COLO829 (cell line): ENCODE measurements at regions not wholly inside any gene's neighbourhood (a gene's known extent, or its start where the extent isn't known, plus 50 kb on each side); places are given as distances from the start of the nearest gene placed in this dataset.
"Not testable (repeated sequence)": the region's sequence is repeated elsewhere in the genome, so short reads cannot be mapped to it uniquely, and the experiment has no call there.

Experiments used
- DNase-seq: peaks from one replicate; pipeline ENCODE4 v3.0.0; 2012; ENCODE audit warnings: low spot score

DNA sequence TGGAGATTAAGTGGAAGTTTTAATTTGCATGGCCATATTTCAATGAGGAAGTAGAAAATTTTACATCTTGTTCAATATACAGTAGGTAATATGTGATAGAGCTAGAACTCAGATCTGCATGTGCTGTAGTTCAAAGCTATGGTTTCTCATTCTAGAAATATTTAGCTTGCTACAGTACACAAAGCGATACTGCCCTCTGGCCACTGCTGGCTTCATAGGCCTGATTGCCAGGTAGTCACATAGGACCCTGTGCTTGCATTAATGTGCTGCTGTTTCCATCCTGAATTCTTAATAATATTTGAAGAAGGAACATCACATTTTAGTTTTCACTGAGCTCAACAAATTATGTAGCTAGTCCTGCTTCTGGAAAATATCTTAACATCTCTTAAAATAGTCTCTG lies 87.0 kb downstream of the PLSCR2 start:
- no peak for DNase-seq

DNA sequence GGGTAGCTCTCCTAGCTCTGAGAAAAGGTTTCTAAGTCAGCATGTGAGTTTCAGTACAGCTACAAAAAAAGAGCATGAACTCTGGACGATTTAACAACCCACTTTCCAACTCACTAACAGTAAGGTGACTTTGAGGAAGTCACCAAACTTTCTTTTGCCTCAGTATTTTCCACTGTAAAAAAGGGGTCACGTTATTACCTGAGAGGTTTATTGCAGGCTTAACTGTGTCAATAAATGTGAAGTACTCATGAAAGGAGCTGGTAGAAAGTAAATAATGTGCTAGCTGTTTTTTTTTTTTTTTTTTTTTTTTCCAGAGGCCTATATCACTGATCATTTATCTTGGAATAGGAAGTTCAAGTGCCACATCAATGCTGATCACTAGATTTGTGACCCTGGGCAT lies 89.3 kb downstream of the PLSCR2 start:
- no peak for DNase-seq

DNA sequence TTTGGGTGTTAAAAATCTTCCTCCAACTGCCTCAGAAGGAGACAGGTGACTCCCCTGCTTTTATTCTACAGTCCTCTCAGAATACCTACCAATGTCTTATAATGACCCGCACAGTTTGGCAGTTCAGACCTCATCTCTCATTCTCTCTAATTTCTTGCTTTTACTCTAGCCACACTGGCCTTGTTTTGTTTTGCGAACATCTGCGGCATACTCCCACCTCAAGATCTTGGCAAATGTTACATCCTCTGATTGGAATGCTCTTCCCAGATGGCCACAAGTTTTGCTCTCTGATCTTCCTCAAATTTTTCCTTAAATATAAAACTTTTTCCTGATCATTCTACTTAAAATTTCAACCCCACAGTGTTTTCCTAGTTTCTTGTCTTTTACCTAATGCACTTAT lies 94.1 kb downstream of the PLSCR2 start:
- DNase-seq = no peak

DNA sequence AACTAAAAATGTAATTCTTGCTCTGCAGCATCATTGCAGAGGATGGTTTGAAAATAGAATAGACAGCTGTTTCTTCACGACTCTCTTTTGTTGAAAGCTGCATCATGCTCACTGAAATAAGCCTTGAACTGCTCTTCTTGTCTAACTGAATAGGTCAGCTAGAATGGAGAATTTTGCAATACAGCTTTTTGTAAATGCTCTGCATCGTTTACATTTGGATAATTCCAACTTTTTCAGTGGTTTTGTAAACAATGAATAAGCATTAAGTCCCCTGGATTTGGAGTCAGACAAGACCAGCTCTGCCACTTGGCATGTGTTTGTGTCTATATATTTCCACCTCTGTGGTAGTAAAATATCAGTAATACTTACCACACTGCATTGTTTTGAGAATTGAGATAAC lies 95.2 kb downstream of the PLSCR2 start:
- DNase-seq = no peak

DNA sequence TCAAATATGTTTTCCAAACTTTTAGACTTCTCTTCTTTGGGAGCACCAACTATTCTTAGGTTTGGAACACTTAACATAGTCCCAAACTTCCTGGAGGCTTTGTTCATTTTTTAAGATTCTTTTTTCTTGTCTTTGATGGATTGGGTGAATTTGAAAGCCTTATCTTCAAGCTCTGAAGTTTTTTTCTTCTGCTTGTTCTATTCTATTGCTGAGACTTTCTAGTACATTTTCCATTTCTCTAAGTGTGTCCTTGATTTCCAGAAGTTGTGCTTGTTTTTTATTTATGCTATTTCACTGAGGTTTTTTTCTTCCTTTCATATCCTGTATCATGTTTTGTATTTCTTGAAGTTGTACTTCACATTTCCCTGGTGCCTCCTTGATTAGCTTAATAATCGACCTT lies 97.5 kb downstream of the PLSCR2 start:
- DNase-seq = no peak

DNA sequence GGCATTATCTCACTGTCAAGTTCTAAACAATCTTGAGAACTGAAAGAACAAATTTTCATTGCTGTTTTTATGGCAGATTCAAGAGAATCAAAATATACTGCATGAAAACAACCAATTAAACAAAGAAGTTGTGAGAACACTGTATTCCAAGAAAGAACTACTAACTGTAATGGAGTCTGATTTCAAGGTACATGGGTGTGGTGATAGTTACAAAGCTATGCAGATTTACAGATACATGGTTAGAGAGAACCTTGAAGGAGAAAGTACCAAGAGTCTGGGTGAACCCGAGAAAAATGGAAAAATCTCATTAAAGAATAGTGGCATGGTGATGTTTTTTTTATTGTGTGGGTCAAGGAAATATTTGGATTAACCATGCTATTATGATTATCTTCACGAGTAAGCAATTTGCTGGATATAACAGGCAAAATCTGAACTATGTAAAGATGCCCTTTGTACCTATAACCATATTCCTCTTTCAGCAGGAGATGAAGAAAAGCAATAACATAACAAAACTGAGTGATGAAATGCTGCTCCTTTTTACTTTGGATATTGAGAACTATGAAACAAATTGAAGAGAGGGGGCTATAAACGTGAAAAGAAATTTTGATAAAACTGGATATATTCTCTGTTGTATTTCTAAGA lies 100.4 kb downstream of the PLSCR2 start:
- no peak for DNase-seq

DNA sequence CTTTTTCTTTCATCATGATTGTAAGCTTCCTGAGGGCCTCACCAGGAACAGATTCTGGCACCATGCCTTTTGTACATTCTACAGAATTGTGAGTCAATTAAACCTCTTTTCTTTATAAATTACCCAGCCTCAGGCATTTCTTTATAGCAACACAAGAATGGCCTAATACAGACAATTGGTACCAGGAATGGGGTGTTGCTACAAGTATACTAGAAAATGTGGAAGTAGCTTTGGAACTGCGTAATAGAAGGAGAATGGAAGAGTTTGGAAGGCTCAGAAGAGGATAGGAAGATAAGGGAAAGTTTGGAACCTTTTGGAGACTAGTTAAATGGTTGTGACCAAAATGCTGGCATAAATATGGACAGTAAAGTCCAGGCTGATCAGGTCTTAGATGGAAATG lies 108.9 kb upstream of the PLSCR4 start:
- DNase-seq = no peak

DNA sequence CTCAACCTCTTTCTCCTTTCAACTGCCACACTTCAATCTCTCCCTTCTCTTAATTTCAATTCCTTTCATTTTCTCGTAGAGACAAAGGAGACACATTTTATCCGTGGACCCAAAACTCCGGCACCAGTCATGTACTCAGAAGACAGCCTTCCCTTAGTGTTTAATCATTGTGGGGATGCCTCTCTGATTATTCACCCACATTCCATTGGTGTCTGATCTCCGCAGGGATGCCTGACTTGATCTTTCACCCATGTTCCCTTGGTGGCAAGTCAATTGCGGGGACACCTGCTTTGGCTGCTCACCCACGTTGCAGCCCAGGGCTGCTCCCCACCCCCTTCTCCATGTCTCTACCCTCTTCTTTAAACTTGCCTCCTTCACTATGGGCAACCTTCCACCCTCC lies 103.5 kb upstream of the PLSCR4 start:
- not testable (repeated sequence) for DNase-seq

DNA sequence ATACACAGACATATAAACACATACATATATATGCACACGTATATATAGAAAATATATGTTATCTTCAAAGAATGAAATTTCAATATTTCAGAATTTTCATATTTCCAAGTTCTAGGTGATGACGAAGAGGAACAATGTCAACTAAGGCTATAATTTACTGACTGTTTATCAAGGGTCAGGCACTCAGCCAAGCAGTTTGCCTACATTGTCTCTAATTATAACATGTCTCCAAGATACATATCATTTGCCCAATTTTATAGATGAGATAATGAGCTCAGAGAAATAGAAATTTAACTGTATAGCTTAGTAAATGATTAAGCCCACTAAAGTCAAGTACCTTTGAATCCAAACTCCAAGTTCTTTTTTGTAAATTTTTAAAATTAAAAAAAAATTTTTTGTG lies 99.9 kb upstream of the PLSCR4 start:
- DNase-seq = no peak

DNA sequence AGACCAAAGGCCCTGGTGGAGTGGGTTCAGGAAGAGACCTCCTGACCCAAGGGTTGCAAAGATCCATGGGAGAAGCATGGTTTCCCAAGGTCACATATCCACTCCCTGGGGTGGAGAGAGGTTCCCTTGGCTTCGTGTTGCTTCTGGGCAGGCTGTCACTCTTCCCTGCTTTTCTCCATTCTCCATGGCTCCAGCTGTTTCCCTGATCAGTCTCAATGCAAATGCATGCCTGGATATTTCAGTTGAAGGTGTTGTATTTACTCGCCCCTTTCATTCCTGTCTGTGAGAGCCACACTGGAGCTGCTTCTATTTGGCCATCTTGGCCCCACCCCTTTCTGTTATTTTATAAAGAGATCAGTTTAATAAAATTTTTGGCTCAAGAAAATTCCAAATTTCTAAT lies 95.0 kb upstream of the PLSCR4 start:
- DNase-seq = no peak

DNA sequence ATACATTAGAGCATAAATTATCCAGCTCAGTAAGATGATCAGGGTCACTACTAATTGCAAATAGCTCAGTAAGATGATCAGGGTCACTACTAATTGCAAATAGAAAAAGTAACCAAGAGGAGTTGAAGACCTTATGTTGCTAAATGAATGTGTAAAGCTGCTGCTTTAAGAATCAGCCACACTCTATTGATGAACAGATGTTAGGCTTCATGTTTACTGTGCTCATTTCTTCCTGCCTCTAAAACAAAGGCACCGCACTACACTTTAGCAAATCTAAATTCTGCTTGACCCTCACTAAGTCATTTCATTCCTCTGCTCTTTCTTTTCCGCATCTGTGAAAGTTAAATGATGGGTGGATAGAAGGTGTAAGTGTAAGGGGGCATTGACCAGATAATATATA lies 92.6 kb upstream of the PLSCR4 start:
- no peak for DNase-seq

DNA sequence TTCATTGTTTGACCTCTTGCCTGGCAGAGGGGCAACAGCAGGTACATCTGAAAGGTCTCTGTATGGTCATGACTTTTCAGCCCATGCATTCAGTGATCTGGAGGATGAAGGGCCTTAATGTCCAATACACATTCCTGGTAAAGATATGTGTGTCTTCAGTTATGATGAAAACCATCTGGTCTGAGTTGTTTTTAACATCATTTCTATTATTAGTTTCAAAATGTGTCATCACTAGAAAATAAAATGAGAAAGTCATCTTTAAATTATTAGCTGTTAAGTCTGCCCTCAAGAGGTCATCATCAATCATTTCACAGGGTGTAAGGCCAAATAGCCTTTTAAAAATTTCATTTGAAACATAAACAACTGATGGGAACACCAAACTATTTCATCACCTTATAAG lies 92.1 kb upstream of the PLSCR4 start:
- no peak for DNase-seq

DNA sequence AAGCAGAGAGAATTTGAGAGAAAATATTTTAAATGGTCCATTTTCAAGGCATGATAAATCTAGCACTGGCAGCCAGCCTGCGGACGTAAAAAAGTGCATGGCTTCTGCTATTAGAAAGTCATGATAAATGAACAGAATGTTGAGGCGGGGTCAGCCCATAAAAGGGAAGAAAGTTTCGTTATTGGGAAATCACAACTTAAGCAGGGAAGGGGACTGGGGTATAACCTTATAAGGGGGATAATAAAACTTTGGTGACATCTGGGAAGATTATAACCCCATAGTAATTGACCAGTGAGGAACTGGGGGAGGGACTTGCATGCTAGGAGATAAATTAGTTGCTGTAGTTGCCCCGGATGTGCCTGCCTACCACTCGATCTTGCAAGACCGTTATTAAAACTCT lies 88.4 kb upstream of the PLSCR4 start:
- DNase-seq = no peak

DNA sequence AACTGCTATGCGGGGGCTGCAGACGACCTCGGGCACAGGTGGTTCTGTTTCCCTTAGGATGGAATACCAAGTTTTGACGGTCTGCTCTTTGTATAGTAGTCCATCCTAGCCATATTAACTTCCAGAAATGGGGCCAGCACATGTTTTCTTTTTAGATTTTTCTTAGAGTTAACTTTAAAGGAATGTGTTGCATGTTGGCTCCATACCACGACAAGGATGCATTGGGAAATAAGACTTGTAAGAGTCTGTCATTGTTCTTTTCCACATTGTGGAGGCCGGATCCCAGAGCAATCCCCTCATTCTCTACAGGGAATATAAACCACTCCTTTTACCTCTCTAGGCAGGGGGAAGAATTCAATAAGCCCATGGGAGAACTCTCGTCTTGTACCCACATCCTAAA lies 87.1 kb upstream of the PLSCR4 start:
- DNase-seq = no peak

DNA sequence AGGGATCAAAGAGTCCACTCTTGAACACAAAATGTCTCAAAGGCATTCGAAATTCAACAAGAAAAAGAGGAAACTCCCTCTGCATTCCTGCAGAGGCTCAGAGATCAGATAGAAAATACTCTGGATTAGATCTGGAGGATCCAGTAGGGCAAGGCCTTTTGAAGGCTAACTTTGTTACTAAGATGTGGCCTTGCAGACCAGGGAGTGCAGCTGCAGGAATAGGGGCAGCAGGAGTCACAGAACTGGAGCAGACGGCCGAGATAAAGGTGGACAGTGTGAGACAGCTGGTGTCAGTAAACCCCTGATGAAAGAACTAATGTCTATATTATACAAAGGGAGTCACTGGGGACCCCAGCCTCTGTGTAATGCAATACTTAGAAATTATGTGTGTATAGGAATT lies 84.5 kb upstream of the PLSCR4 start:
- DNase-seq = no peak

DNA sequence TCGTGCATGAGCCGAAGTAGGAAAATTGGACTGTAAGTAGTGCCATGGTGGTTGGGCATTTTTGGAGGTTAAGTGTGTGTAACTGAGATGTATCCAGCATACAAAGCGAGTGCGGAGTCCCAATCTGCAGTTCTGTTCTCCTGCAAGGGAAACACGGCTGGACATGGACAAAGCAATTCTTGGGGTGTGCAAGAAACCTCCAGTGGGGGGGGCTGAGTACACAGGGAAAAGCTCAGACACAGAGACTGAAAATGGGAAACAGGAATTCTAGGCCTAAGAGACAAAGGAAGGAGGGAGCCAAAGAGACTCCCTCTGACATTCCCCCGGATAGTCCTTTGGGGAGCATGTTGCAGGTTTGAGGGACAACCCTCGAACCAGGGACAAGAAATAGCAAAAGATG lies 83.2 kb upstream of the PLSCR4 start:
- no peak for DNase-seq

DNA sequence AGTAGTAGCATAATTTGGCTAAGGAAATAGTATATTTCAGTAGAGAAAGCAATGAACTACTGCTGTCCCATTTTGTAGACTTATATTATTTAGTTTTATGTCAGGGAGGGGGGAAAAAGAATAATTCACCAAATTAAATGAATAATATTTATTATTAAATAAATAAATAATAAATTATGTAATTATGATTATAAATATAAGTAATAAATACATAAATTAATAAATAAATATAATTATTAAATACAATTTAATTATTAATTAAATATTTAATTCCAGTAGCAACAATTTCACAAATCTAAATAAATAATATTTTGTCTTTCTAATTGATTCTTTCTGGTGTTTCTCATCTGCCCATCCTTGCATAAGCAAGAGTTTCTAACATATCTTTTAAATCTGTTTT lies 81.1 kb upstream of the PLSCR4 start:
- no peak for DNase-seq

DNA sequence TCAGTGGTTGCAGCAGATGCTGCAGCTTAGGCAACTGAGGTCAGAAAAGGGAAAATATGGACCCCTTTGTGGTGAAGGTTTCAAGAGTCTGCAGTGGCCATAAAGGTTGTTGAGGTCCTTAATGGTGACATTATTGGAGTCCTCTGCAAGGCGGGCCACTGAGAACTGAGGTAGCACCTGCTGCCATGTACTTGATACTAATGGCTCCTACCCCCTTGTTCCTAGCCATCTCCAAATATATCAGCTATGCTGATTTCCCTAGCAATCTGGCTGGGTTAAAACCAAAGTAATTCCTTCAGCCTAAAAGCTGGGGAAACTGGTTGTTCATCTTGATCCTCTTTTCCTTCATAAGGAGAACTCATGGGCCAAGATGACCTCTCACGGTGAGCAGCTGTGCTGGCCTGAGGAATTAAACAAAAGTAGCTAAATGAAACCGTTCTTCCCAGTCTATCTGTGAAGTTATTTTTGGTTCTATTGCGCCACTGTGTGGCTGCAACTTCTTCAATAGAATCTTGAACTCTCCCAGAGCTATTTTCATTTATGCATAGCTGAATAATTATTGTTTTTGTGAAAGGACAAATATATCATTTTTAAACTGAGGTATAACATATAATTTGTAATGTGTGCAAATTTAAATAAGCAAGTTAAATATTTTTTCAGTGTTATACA lies 76.1 kb upstream of the PLSCR4 start:
- peak; percentile 69 for DNase-seq

DNA sequence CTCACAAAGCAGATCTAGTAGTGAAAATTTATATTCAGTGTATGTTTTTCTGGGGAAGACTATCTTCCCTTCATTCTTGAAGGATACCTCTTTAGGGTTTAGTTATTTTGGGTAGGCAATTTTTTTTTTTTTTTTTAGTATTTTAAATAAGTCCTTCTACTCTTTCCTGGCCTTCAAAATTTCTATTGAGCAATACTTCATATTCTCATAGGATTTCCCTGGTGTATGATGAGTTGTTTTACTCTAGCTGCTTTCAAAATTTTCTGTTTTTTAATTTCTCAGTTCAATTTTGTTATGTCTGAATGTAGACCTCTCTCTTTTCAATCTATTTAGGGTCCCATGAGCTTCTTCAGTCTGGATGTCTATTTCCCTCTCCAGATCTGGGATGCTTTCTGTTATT lies 74.3 kb upstream of the PLSCR4 start:
- no peak for DNase-seq

DNA sequence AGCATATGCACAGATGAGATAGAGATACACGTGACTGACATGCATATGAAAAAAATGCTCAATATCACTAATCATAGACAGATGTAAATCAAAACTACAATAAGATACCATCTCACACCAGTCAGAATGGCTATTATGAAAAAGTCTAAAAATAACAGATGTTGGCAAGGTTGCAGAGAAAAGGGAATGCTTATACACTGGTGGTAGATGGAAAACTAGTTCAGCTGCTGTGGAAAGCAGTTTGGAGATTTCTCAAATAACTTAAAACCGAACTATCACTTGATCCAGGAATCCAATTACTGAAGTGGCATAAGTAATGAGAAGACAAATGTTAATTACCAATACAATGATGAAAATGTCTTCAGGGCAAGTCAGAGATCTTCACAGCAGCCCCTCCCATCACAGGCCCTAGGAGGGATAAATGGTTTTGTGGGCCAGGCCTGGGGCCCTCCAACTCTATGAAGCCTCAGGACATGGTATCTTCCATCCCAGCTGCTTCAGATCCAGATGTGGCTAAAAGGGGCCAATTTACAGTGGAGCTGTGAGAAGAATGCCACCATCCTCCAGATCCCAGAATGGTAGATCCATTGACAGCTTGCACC lies 71.4 kb upstream of the PLSCR4 start:
- DNase-seq = no peak

DNA sequence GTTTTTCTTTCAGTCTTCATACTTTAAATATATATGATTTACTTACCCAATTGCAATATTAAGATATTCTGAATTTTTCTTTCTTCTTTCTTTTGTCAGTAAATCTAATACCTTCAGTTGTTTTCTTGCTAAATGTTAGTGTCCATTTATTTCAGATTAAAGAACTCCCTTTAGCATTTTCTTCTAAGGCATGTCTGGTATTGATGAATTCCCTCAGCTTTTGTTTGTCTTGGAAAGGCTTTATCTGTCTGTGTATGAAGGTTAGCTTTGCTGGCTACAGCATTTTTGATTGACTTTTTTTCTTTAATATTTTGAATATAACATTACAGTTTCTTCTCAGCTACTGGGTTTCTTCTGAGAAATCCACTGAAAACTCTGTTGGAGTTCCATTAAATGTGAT lies 64.0 kb upstream of the PLSCR4 start:
- DNase-seq = no peak

DNA sequence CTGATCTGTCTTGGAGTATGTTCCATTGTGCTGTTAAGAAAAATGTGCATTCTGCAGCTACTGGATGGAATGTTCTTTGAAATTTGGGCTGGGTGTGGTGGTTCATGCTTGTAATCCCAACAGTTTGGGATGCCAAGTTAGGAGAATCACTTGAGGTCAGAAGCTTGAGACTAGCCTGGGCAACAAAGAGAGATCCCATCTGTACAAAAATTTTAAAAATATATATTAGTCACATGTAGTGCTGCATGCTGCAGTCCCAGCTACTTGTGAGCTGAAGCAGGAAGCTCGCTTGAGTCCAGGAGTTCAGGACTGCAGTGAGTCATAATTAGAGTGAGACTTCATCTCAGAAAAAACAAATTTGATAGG lies 62.8 kb upstream of the PLSCR4 start:
- no peak for DNase-seq

DNA sequence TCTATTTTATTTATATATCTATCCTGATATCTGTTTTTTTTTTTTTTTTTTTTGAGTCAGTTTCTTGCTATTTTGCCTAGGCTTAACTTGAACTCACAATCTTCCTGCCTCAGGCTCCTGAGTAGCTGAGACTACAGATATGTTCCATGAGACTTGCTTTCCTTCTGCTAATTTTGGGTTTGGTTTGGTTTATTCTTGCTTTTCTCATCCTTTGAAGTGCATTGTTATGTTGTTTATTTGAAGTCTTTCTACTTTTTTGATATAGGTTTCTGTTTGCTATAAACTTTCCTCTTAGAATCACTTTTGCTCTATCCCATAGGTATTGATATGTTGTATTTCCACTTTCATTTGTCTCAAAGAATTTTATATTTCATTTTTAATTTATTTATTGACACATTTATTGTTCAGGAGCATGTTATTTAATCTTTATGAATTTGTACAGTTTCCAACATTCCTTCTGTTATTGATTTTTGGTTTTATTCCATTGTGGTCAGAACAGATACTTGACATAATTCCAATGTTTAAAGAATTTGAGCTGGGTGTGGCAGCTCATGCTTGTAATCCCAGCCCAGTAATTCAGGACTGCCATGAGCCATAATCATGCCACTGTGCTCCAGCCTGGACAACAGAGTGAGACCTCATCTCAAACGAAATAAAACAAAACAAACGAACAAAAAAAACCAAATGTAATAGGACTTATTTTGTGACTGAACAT lies 62.3 kb upstream of the PLSCR4 start:
- no peak for DNase-seq
